CD4-positive, alpha-beta T cell (primary cell): ENCODE measurements at regions not wholly inside any gene's neighbourhood (a gene's known extent, or its start where the extent isn't known, plus 50 kb on each side); places are given as distances from the start of the nearest gene placed in this dataset.

ENCODE experiments used
- ATAC-seq: fragments of 200-7000 bp; cut with Tn5 transposase; one replicate; pipeline ENCODE4 v1.10.0; 2022; ENCODE audit warnings: mild to moderate bottlenecking; ENCODE audit not compliant: poor library complexity
- CTCF ChIA-PET: fragments of 350-600 bp; sonication (Branson Sonifier 250); formaldehyde crosslinking; loops from one replicate; lab custom pipeline; 2021; ENCODE audit warnings: antibody characterized with exemption, inconsistent platforms; lab: Charles Lee
- POLR2A ChIA-PET: fragments of 350-600 bp; sonication (Branson Sonifier 250); formaldehyde crosslinking; loops from one replicate; lab custom pipeline; 2021; ENCODE audit warnings: antibody characterized with exemption, inconsistent platforms; lab: Charles Lee
- DNase-seq, 14 experiments: peaks; one replicate each; pipeline ENCODE4 v3.0.0-alpha.2; 2013 to 2020; ENCODE audit warnings: mixed read lengths in 2 of 14
- H3K27ac ChIP-seq, 2 donors: one replicate each; pipeline versions ENCODE4 v1.5.1 to v1.7.0; 2013; ENCODE audit warnings: low read length in 2 of 2, low read depth in 1 of 2, mild to moderate bottlenecking in 1 of 2
- H3K27me3 ChIP-seq, 2 experiments: 1 replicate in 1 of 2; 2 replicates in 1 of 2; pipeline versions ENCODE4 v1.6.1 to v1.7.0; 2013; ENCODE audit warnings: low read length in 2 of 2, control low read depth in 1 of 2, mild to moderate bottlenecking in 1 of 2, moderate library complexity in 1 of 2; ENCODE audit not compliant: insufficient read depth in 2 of 2, control insufficient read depth in 1 of 2
- H3K36me3 ChIP-seq: one replicate; pipeline ENCODE4 v1.6.1; 2013; ENCODE audit warnings: low read length, control low read depth; ENCODE audit not compliant: insufficient read depth
- H3K4me1 ChIP-seq: one replicate; pipeline ENCODE4 v1.6.1; 2013; ENCODE audit warnings: low read length, control low read depth; ENCODE audit not compliant: insufficient read depth
- H3K4me3 ChIP-seq: one replicate; pipeline ENCODE4 v1.5.1; 2013; ENCODE audit warnings: mild to moderate bottlenecking, low read length, moderate library complexity
- H3K9me3 ChIP-seq, 2 experiments: 1 replicate in 1 of 2; 2 replicates in 1 of 2; pipeline versions ENCODE4 v1.6.1 to v1.7.0; 2013; ENCODE audit warnings: low read length in 2 of 2, mild to moderate bottlenecking in 2 of 2, control low read depth in 1 of 2, moderate library complexity in 1 of 2; ENCODE audit not compliant: control insufficient read depth in 1 of 2, insufficient read depth in 1 of 2
- H3K27ac Mint-ChIP-seq: one replicate; pipeline ENCODE4 v1.8.0; 2020; ENCODE audit warnings: mixed read lengths
- H3K27me3 Mint-ChIP-seq: one replicate; pipeline ENCODE4 v1.8.0; 2021; ENCODE audit warnings: mixed read lengths
- H3K36me3 Mint-ChIP-seq: one replicate; pipeline ENCODE4 v1.8.0; 2021; ENCODE audit warnings: low read depth, mixed read lengths
- H3K4me1 Mint-ChIP-seq: one replicate; pipeline ENCODE4 v1.8.0; 2021; ENCODE audit warnings: low read depth, mixed read lengths
- H3K4me3 Mint-ChIP-seq: one replicate; pipeline ENCODE4 v1.8.0; 2020; ENCODE audit warnings: mild to moderate bottlenecking, mixed read lengths
- H3K9me3 Mint-ChIP-seq: one replicate; pipeline ENCODE4 v1.8.0; 2020; ENCODE audit warnings: mixed read lengths
- intact Hi-C, 2 experiments: fragments of 100-400 bp; cut with DNase I in 1 of 2; cut with micrococcal nuclease in 1 of 2; formaldehyde crosslinking; loops; one replicate each; pipeline versions ENCODE4 v1.15.1 to v1.9.0; 2023 to 2025; cut with DNase I, micrococcal nuclease
- TF ChIP-seq, protein P1 (sequence below): fragments of 200-600 bp; IDR thresholded peaks from one replicate; pipeline ENCODE4 v1.8.0; 2022; ENCODE audit warnings: antibody characterized with exemption, mild to moderate bottlenecking

DNA sequence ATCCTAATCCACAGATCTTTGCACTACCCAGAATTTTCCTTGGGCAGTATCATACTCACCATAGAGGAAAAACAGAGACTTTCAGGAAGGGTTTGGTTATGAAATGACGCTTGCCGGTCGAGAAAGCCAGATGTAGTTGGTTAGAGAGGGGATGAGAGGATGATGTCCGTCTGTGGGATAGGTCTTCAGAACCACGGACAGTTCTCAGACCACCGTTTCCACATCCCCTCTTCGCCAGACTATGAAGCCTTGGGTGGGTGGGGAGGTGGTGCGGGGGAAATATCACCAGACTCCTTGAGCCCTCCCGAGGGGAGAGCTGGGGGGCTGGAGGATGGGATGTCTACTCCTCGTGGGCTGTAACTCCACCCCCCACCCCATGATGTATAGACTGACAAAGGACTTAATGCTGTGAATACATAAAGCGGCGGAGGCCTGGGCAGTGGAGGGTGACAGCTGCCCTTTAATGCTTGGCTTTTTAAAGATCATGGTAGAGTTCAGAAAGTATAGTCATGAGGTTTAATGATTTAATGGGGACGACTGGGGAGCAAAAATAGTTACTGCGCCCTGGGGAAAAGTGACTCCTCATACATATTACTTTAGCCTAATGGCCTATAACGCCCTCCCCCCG lies 96.6 kb downstream of the MRM1 start:
- intact Hi-C loops = no loop called here
- H3K9me3 Mint-ChIP-seq = no peaks in the 10 kb centered on the region
- Histone ChIP-seq H3K36me3 (no peaks in the 10 kb centered on the region), H3K27ac (no peak overlapping the region), H3K27me3 (peaks cover 33 to 42% of the 10 kb centered on the region in 2 experiments), H3K9me3 (peaks cover 0 to 4% of the 10 kb centered on the region in 2 experiments), H3K4me1 (no peaks in the 10 kb centered on the region), H3K4me3 (no peak overlapping the region)
- H3K4me3 Mint-ChIP-seq = no peak overlapping the region
- TF ChIP-seq, protein P1, sequence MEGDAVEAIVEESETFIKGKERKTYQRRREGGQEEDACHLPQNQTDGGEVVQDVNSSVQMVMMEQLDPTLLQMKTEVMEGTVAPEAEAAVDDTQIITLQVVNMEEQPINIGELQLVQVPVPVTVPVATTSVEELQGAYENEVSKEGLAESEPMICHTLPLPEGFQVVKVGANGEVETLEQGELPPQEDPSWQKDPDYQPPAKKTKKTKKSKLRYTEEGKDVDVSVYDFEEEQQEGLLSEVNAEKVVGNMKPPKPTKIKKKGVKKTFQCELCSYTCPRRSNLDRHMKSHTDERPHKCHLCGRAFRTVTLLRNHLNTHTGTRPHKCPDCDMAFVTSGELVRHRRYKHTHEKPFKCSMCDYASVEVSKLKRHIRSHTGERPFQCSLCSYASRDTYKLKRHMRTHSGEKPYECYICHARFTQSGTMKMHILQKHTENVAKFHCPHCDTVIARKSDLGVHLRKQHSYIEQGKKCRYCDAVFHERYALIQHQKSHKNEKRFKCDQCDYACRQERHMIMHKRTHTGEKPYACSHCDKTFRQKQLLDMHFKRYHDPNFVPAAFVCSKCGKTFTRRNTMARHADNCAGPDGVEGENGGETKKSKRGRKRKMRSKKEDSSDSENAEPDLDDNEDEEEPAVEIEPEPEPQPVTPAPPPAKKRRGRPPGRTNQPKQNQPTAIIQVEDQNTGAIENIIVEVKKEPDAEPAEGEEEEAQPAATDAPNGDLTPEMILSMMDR = no peak
- H3K36me3 Mint-ChIP-seq = no peaks in the 10 kb centered on the region
- no peak for ATAC-seq
- DNase-seq = no peak
- no peaks in the 10 kb centered on the region for H3K4me1 Mint-ChIP-seq
- CTCF ChIA-PET = no interaction called here
- POLR2A ChIA-PET = no interaction called here
- peaks cover 72% of the 10 kb centered on the region for H3K27me3 Mint-ChIP-seq
- no peak overlapping the region for H3K27ac Mint-ChIP-seq

DNA sequence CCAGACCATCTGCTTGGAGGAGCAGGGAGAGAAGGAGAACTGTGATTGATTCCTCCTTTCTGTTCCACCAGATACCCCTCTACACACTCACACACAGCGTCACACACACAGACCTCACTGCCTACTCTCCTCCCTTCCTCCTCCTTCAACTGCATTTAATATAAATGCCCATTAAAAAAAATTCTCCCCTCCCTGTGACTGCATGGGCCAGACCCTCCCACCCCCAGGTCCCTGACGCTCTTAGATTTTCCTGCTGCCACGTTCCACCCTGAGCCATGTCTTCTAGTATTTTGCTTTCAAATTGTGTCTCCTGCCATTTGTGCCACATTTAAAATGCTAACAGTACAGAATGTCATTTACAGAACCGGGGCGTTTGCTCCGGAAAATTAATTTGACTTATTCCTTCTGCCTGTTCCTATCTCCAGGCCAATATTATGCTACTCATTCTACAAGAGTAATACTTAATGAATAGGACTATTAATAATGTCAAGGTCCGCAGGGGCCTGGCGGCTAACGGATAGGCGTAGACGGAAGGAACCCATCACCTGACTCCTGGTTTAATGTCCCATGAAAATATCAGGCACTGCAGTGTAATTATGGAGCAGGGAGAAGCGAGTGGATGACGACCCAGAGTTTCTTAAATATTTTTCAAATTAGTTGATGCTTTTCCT lies 100.2 kb downstream of the MRM1 start:
- CTCF ChIA-PET = no interaction called here
- no peak for DNase-seq
- no peaks in the 10 kb centered on the region for H3K36me3 Mint-ChIP-seq

DNA sequence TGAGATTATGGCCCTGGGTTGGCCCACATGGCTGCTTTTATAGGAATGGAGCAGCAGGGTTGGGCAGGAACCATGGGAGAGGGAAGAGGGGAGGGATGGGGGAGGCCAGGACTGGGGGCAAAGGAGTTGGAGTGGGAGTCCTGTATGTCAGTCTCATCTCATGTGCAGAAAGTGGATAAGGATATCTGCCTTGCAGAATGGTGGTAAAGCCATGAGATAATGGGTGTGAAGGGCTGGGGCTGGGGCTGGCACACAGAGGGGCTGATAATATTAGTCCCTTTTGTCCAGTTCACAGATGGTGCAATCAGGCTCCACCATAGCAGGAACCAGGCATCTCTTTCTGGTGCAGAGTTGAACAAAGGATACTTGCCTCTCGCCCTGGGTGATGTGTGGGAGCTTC lies 101.3 kb downstream of the MRM1 start:
- Histone ChIP-seq H3K27me3 (peaks cover 46 to 63% of the 10 kb centered on the region in 2 experiments), H3K9me3 (peaks cover 0 to 19% of the 10 kb centered on the region in 2 experiments), H3K4me3 (no peak overlapping the region), H3K4me1 (peaks cover 6% of the 10 kb centered on the region), H3K36me3 (no peaks in the 10 kb centered on the region), H3K27ac (no peak overlapping the region)
- ATAC-seq (no peak), DNase-seq (no peak)
- H3K36me3 Mint-ChIP-seq = no peaks in the 10 kb centered on the region
- H3K9me3 Mint-ChIP-seq = no peaks in the 10 kb centered on the region
- H3K4me3 Mint-ChIP-seq = no peak overlapping the region
- TF ChIP-seq, protein P1 = no peak
- H3K4me1 Mint-ChIP-seq = no peaks in the 10 kb centered on the region
- CTCF ChIA-PET = no interaction called here
- POLR2A ChIA-PET = no interaction called here
- peaks cover 80% of the 10 kb centered on the region for H3K27me3 Mint-ChIP-seq
- intact Hi-C loops = no loop called here
- H3K27ac Mint-ChIP-seq = no peak overlapping the region

More for the DNA sequence above, 100.2 kb downstream of the MRM1 start:
- Histone ChIP-seq H3K4me1 (peaks cover 6% of the 10 kb centered on the region), H3K4me3 (no peak overlapping the region), H3K36me3 (no peaks in the 10 kb centered on the region), H3K27ac (no peak overlapping the region), H3K9me3 (peaks cover 0 to 19% of the 10 kb centered on the region in 2 experiments), H3K27me3 (peaks cover 49 to 63% of the 10 kb centered on the region in 2 experiments)
- TF ChIP-seq, protein P1 = no peak
- Mint-ChIP-seq H3K27me3 (peaks cover 90% of the 10 kb centered on the region), H3K27ac (no peak overlapping the region), H3K4me1 (no peaks in the 10 kb centered on the region), H3K4me3 (no peak overlapping the region), H3K9me3 (no peaks in the 10 kb centered on the region)
- ATAC-seq = no peak
- intact Hi-C loops = no loop called here
- POLR2A ChIA-PET = no interaction called here
